NCI-H1048 (cell line): ENCODE measurements at regions not wholly inside any gene's neighbourhood (a gene's known extent, or its start where the extent isn't known, plus 50 kb on each side); places are given as distances from the start of the nearest gene placed in this dataset.

ENCODE experiments used
- DNase-seq: peaks from one replicate; lab custom pipeline; 2025; lab: John Stamatoyannopoulos, UW

- DNase-seq, result no peak
These were observed 268.8 kb upstream of the NREP start for GRCh38 chr5:112025757-112026156.

DNA sequence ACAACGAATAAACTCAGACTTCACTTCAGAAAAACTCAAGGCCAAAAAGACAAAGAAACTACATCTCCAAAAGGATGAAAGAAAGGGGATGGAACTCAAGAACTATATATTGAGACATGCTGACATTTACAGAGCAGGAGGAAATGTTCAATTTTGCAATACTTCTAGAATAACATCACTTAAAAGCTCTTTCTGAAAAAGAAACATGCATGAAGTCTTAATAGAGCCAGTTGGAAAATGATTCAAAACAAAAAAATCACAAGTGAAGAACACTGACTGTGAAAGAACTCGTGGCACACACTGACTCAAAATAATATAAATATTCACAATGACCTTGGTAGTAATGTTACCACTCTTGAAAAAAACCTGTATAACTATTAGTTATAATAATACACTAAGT, 267.8 kb upstream of the NREP start:
- DNase-seq, result no peak

- no peak for DNase-seq
These were observed 267.2 kb upstream of the NREP start for GRCh38 chr5:112024221-112024620.

GRCh38 chr5:112023766-112024165, 266.8 kb upstream of the NREP start:
- DNase-seq, result no peak

DNA sequence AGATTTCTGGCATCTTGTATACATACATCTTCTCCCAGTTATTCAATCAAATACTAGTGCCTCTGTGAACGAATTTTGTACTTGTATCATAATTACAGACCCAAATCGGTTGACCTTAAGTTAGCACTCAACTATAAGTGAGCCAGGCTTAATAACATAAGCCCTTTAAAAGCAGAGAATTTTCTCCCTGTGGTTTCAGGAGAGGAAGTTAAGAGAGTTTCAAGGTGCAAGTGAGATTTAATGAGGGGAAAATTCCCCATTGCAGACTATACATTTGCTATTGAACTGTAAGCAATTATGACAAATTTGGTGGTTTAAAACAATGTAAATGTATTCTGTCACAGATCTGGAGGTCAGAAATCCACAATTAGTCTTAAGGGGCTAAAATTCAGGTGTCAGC, 261.9 kb upstream of the NREP start:
- no peak for DNase-seq

DNA sequence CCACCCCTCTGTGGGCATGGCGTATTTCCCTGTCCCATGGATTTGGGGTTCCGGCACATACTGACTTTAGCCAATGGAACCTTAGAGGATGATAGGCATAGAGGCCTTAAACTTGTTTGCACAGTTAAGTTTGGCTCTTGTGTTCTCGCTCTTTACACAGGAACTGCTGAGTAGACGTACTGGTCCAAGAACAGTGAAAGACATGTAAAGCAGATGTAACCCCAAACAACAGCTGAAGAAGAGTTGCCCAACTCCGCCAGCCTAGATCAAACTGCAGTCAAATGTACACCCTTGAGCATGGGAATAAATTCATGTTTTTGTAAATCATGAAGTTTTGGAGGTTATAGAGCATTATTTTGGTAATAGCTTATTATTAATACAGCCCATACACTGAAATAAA, 260.0 kb upstream of the NREP start:
- no peak for DNase-seq

DNA sequence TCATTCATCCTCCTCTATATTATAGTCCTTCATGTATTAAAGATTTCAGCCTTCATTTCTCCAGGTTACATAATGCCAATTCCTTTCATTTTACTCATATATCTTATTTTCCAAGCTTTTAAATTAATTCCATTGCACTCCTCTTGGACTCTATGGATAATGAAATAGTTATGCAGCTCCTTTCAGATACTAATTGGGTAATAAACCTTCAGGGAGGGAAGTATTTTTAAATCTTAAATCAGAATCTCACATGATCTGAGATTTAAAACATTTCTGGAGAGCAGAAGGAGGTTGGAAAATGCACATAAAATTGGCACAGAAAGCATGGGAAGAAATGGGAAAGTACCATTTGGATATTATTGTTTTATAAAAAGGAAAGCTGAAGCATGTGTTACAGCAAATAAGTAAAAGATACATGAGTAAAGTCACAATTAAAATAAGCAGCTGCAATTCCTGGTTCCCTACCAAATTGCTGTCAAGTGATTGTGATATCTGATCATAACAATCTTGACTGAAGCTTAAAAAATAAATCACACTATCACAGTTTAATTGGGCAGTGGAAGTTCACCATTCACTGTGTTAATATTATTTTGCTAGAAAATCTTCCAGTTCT, 257.9 kb upstream of the NREP start:
- DNase-seq, result no peak

GRCh38 chr5:112013660-112014059, 256.7 kb upstream of the NREP start:
- DNase-seq, result no peak

GRCh38 chr5:112012104-112012503, 255.1 kb upstream of the NREP start:
- no peak for DNase-seq

- DNase-seq, result no peak
These were observed 253.5 kb upstream of the NREP start for GRCh38 chr5:112010475-112010874.

DNA sequence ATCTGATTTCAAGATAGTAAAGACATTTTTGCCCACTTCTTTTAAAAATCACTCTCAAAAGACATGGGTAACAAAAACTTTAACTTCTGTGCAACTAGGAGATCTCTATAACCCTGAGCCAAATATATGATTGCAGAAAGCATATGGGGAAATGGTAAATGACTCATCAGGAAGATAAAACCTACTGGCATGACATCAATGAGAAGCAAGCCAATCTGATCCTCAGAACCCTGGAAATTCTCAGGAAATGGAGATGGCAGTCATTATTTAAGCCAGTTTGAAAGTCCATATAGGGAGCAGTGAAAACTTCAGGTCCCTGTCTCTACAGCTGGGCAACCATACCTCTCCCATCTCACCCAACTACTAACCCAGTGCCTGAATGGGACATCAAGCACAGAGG, 249.7 kb upstream of the NREP start:
- DNase-seq, result no peak

- no peak for DNase-seq
These were observed 248.6 kb upstream of the NREP start for GRCh38 chr5:112005623-112005930.

DNA sequence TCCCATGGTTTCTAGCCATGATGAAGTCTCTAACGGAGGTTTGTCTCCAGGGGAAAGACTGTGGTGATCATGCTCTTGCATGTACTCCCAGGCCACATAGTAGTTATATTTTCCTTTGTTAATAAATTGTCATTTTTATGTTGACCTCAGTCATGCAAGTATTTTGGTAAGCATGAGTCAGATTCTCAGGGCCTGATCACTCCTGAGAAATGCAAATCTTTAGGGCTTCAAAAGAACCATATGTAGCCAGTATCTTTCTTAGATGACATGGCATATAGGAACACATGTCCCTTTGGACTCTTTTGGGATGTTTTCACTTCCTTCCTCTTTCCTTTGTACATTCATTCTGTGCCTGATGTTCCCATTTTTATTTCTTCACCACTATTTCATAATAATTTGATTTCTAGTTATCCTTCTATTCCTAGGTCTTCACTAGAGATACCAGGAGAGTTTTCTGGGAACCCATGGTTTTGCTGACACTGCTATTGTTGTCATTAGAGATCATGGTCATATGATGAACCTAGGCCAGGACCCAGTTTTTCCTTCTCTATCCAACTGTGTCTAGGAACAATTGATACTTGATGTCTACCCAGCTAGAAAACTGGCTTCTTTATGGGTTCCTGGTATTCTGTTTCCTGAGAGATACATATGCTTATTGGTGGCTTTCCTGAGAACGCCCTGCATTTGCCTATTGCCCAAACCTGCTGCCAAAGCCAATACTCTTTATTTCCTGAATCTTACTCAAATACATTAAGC, 248.1 kb upstream of the NREP start:
- DNase-seq, result no peak

- no peak for DNase-seq
These were observed 245.4 kb upstream of the NREP start for GRCh38 chr5:112002376-112002775.

- no peak for DNase-seq
These were observed 242.3 kb upstream of the NREP start for GRCh38 chr5:111999286-111999685.

- DNase-seq, result no peak
These were observed 241.9 kb upstream of the NREP start for GRCh38 chr5:111998871-111999270.

GRCh38 chr5:111997711-111998110, 240.7 kb upstream of the NREP start:
- DNase-seq, result no peak

DNA sequence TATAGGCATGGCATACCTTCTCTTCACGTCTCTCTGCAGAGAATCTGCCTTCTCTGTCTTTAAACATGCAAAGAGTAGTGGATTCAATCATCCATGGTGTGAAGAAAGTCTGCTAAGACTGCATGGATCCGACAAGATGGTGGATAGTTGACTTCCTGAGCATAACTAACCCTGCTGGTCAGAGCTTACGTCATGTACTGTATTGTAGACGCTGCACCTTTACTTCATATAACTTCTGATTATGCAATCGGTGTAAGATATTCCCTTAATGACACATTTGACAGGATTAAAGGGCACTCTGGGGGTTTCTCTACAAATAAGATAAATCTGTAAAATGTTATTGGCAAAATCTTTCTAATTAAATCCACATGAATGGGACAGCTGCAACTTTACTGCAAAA, 240.3 kb upstream of the NREP start:
- DNase-seq, result no peak

- DNase-seq, result no peak
These were observed 239.6 kb upstream of the NREP start for GRCh38 chr5:111996574-111996973.

DNA sequence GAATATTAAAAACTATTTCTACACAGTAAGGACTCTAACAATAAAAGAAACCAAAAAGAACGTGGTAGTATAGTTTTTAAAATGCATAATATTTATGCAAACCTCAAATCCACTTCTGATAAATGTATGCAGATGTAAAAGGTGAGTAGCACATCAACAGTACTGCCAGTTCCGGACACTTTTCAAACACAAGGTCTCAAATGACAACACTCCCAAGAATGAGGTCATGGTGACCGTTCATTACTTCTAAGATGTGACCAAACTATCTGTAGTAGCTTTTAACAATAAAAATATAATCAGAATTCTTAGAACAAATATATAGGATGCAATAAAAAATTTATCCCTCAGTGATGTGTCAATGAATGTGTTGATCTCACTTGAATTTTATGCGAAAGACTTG, 238.7 kb upstream of the NREP start:
- no peak for DNase-seq

DNA sequence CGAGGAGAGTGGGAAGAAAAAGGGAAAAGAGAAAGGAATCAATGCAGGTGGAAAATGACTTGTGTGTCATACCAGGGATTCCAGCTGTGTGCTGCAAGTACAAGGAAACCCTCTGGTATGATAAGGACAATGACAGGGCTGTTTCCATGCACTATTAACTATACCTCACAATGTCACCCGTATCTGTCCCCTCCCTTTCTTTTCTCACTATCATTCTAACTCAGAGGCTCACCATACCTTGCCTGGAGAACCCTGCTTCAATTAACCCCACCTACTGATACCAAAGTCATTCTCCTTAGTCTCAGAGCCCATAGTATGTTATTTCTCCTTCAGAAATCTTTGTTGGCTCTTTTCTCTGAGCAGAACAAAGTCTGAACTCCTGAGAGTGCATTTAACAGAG, 236.2 kb upstream of the NREP start:
- no peak for DNase-seq

- DNase-seq, result no peak
These were observed 227.1 kb upstream of the NREP start for GRCh38 chr5:111984044-111984443.

GRCh38 chr5:111983459-111983858, 226.5 kb upstream of the NREP start:
- DNase-seq, result no peak

GRCh38 chr5:111977436-111977829, 220.4 kb upstream of the NREP start:
- no peak for DNase-seq
